Panc1 (cell line): ENCODE measurements at regions not wholly inside any gene's neighbourhood (a gene's known extent, or its start where the extent isn't known, plus 50 kb on each side); places are given as distances from the start of the nearest gene placed in this dataset.

ENCODE experiments used
- CTCF ChIP-seq: fragments of 450-650 bp; IDR thresholded peaks from 2 replicates; pipeline ENCODE4 v1.5.1; 2017; ENCODE audit warnings: mild to moderate bottlenecking
- TCF7L2 ChIP-seq: IDR thresholded peaks from 2 replicates; pipeline ENCODE4 v1.6.1; 2011; ENCODE audit warnings: mild to moderate bottlenecking, low read depth, low read length, inconsistent platforms

DNA sequence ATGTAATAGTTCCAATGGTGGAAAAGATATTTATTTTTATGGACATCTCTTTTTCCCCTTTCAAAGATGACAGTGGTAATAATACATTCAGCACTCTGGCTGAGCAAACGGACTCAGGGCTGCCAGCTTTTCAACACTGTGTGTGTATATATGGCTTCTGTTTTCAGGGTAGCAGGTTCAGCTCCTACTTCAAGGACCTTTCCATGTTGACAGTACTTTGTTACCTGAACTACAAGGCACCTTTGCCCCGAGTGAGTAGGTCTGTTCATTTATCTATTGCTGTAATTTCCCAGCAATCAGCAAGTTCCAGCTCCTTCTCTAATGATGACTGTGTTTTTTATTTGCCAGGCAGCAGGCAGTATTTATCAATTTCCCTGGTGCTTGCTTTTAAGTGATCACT lies 387.4 kb upstream of the KIF2A start:
- TF ChIP-seq CTCF (no peak), TCF7L2 (no peak)
